ENCODE measurements at regions not wholly inside any gene's neighbourhood (a gene's known extent, or its start where the extent isn't known, plus 50 kb on each side); places are given as distances from the start of the nearest gene placed in this dataset.
"Not testable (repeated sequence)": the region's sequence is repeated elsewhere in the genome, so short reads cannot be mapped to it uniquely, and the experiment has no call there.

DNA sequence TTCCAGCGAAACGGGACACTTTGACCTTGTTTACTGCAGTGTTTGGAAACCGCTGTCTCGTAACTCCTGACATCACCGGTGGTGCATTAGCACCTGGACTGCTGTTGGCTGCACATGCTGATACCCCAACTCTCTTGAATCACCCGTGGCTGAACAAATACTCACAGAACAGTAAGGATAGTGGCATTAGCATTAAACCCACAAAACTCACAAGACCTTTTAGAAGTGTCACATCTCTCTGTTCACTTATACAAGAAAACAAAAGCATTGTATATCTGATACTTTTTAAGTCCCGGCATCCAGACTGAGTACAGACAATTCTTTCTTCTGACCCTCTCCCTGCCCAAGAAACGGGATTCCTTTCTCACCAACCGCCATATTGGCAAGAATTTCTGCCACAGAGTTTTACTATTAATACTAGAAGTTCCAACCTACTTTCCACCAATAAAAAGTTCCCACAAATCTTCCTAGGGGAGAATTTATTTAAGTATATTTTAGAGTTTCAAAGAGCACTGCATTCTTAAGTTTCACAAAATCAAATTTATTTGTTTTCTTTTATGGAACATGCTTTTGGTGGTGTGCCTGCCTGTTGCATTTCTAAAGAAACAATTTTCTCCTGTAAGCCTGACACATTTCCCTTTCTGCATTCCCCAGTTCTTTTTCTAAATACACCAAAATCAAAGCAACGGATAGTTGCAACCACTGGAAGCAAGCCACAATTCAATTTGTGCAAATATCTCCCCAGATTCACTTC is 208.4 kb upstream of the KLF14 start:
- no peak overlapping the region for H3K4me3 ChIP-seq (ENCODE audit: low read depth, low read length)

DNA sequence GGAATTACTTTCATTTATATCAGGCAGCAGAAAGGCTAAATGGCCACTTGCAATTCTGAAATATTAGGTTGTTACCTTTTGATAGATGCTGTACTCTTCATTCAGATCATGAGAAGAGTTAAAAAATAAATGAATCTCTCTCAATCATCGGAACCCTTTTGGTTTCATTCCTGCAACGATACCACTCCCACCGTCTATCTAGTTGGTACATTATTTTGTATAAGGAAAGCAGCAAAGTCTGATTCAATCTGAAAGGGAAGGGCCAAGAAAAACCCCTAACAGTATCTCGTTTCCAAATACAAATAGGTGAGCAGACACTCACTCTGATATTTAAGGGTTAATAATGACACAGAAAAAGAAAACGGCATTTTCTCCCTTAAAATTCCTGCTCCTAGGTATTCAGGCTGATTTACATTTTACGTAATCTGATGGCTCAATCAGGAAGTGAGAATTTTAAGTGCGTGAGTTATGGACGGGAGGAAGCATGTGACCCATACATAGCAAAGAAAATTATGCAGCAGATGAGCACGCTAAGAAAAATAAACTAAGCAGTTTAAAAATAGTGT is 209.4 kb upstream of the KLF14 start:
- no peak overlapping the region for H3K4me3 ChIP-seq (ENCODE audit: low read depth, low read length)

DNA sequence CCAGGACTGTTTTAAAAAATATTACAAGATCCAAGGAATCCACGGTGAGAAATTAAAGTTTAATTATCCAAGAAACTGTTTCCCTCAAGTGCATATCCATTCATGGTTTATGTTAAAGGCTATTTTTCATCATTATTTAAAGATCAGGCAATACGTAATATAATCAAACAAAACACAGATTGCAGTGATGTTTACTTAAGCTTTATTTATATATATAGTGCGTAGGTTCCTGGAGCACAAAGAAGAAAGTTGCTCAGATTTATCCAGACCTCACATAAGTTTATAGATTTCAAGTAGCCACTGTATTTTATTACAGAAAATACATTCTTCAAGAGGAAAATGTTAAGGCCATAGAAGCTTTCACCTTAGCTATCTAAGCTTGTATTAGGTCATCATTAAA is 210.0 kb upstream of the KLF14 start:
- no peak overlapping the region for H3K4me3 ChIP-seq (ENCODE audit: low read depth, low read length)

DNA sequence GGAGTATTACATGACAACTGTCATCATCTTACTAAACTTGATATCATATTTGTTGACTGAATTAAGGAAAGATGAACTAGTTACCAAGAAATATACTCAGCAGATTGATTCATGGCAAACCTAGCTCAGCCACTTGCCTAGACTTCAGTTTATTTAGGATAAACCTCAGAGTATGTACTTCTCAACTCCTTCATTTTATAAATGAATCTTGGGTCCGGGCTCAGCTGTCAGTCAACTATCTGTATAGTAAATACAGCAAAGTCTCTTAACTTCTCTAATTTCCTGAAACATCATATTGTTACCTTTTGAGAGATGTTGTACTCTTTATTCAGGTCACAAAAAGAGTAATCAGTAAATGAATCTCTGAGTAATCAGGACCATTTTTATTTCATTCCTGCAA is 211.0 kb upstream of the KLF14 start:
- H3K4me3 ChIP-seq (ENCODE audit: low read depth, low read length): no peak overlapping the region

DNA sequence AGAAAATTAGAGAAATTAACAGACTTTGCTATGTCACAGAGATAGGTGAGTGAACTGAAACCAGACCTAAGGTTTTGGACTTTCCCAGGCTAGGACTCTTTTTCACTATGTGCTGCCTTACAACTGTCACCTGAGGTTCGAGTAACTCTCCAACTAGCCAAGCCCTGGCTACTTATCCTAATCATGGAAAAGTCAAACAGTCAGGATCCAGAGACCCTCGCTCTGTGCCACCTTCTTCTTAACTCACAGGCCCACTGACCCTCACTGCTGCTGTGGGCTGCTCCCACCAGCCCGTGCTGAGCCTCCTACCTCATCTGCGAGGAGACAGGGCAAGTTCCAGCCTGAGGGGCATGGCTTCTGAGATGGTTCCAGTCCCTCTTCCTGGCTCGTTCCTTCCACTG is 211.4 kb upstream of the KLF14 start:
- H3K4me3 ChIP-seq (ENCODE audit: low read depth, low read length): no peak overlapping the region

DNA sequence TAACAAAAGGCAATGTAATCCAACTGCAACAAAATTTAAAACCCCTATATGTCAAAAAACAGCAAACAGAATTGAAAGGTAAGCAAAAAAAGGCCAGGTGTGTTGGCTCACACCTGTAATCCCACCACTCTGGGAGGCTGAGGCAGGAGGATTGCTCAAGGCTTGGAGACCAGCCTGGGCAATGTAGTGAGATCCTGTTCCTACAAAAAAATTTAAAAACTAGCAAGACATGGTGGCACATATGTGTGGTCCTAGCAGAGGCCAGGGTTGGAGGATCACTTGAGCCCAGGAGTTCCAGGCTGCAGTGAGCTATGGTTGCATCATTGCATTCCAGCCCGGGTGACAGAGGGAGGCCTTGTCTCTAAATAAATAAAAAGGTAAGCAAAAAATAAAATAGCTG is 212.1 kb upstream of the KLF14 start:
- H3K4me3 ChIP-seq (ENCODE audit: low read depth, low read length): no peak overlapping the region

DNA sequence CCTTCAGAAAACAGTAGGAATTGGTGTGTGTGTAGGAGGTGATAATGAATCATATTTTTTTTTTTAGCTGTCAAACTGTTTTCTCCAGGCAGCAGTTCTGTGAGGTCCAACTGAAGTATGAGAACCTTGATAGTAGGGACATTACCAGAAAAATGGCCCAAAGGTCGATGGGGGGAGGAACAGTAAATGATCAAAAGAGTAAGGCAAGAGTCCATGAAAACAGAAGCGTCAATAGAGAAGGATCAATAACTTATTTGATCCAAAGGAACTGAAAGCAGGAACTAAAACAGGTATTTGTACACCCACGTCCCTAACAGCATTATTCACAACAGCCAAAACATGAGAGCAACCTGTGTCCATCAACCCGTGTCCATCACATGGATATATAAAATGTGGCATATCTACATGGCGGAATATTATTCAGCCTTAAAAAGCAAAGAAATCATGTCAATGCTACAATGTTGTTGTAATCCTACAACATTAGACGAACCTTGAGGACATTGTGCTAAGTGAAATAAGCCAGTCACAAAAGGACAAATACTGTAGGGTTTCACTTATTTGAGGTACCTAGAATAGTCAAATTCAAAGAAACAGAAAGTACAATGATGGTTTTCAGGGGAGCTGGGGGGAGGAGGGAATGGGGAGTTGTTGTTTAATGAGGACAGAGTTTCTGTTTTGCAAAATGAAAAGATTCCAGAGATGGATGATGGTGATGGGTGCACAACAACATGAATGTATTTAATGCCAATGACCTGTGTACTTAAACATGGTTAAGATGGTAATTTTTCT is 214.0 kb upstream of the KLF14 start:
- H3K4me3 ChIP-seq (ENCODE audit: low read depth, low read length): no peak overlapping the region

DNA sequence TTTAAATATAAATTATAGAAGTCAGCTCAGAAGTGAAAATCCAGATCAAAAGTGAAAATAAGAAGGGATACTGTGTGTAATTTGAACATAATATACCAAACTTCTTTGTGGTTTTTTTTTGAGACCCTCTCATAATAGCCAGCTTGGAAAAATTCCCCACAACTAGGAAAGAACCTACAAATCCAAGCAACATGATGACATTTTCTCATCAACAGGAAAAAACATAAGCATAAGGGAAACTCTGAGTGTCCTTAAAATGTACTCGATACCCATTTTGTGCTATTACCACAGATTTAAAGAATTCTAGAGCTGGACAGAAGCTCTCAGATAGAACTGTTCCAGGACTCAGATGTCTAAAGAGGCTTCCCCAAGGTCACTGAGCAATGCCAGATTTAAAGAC is 214.8 kb upstream of the KLF14 start:
- no peak overlapping the region for H3K4me3 ChIP-seq (ENCODE audit: low read depth, low read length)

DNA sequence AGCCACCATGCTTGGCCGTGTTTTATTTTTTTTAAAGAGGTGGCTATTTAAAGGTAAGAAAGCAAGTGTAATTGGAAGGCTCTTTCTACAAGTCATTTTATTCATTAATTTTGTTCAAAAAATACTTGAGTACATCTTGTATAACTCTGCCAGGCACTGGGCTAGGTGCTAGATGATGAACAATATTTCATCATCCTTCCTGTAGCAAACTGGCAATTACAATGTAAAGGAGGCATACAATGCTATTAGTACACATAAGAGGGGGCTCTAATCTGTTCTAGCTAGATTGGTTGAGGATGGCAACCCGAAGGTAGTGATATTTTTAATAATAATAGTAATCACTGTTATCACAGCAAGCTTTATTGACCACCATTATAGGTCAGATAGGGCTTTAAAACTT is 215.5 kb upstream of the KLF14 start:
- no peak overlapping the region for H3K4me3 ChIP-seq (ENCODE audit: low read depth, low read length)

DNA sequence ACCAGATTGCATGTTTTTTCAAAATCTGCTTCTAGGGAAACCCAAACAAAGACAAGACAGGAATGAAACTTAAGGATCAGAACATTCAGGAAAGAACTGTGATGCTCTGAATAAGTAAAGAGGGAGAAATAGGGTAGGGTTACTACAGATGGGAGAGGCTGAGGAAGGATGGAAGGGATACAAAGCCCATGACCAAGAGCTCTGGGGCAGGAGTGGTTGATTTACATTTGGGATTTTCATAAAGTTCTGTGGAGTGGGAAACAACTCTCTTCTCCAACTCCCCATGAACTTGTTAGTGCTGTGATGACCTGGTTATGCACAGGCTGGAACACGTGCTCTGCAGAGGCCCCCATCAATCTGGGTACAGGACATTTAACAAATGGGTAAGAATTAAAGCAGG is 216.0 kb upstream of the KLF14 start:
- H3K4me3 ChIP-seq (ENCODE audit: low read depth, low read length): no peak overlapping the region

DNA sequence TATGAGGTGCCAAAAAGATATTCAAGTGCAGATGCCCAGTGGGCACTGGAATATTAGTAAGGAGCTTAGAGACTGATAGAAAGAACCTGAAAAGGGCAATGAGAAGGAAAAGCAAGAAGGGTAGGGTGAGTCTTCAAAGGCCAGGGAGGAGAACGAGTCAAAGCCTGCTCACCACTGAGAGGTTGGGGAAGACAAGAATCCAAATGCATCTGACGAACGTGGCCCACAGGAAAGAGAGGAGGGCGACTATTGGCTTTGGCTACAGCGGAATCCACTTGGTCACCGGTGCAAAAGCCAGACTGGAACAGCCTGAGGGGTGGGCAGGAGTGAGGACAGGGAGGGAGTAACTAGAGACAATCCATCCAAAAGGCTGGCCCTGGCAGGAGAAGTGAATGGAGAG is 216.7 kb upstream of the KLF14 start:
- H3K4me3 ChIP-seq (ENCODE audit: low read depth, low read length): no peak overlapping the region

DNA sequence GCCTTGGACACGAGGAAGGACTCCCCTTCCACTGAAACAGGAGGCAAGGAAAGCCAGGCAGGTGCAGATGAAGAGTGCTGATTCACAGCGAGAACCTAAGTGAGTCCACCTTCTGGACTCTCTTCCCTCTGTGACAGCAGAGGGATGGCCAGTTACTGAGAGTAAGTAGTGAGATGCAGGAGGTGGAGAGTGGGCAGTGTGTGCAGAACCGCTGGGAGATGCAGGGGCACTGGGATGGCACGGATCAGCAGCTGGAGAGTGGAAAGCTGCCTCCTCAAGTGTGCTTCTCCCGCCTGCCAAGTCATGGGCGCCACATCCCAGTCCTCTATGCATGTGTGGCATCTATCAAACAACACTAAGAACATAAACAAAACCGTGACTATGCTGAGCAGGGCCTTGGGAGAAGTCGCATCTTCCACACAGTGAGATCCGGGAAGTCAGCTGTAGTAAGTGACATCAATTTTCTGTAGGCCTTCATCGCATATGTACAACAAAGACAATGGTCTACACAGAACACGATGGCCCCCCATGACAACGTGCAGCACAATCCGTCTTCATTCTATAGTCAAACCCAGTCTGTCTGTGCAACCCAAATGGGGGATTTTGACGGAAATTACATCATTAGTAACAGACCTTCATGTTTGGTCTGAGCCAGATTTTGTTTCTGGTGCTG is 217.4 kb upstream of the KLF14 start:
- H3K4me3 ChIP-seq (ENCODE audit: low read depth, low read length): no peak overlapping the region

DNA sequence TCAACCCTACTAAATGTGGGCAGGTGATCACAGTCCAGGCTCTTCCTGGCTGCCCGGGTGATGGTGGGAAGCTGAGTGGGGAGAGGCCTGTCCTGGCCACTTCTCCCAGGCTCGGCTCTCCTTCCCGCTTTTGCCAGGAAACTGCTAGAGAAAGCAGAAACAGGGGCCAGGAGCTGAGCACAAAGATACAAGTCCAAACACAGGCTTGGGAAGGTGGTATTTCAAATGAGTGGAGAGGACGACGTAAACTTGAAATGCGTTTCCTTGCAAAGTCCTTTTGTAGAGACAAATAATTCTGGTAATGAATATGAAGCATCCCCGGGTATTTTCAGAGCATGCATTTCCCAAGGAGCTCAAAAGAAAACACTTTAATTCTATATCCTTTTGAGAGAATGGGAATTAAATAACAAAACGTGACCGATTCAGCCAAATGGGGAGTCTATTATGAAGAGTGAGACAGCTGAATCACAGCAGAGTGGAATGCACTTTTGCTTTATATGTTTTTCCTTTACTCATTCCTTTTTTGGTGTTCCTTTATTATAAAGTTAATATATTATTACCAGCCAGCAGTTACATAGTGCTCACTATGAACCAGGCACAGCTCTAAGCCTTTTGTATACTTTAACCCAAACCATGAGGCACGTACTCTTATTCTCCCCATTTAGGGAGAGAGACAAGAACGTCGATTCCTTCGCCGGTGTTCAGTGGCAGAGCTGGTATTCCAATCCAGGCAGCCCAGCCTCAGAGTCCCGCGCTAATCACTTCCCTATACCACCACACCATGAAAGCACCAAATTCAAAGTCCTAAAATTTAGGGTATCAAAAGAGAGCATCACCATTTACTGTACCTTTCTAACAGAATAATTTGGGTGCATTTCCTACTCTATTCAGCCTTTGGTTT is 218.2 kb upstream of the KLF14 start:
- no peak overlapping the region for H3K4me3 ChIP-seq (ENCODE audit: low read depth, low read length)

DNA sequence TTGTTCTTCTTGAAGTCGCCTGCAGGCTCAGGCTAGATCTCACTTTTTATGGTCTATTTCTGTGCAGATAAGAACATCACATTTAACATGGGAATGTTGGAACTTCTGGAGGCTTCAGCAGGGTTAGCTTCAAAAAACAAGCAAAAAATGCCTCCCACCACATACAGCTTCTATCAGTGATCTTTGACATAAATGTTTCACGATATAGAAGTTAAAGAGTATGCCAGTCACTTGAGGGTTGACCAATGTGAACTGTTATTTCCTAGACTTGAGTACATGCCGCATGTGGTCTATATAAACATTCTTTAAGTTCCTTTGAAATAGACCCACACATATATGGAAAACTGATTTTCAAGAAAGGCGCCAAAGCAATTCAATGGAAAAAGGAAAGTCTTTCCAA is 219.2 kb upstream of the KLF14 start:
- H3K4me3 ChIP-seq (ENCODE audit: low read depth, low read length): no peak overlapping the region

DNA sequence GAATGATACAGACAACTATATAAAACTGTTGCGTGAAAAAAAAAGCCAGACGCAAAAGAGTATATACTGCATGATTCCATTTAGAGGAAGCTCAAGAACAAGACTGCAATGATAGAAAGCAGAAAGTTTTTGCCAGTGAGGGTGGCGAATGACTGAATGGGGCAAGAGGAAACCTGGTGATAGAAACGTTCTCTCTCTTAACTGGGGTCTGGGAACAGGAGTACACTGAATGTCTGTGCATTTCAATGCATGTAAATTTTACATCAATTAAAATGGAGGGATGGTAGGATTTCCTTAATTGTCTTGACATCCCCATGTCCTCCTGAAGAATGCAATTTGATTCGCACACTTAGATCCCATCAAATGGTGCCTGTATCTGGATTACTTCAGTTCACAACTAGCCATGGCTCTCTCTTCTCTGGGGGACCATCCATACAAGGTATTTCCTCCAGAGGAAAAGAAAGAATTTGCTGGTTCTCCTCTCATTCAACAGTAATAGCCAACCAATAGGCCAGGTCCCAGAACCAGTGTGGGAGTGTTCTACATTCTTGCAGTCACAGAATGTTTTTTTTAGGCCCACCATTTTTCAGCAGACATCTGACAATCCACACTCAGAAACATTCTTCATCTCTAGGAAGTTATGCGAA is 221.0 kb upstream of the KLF14 start:
- no peak overlapping the region for H3K4me3 ChIP-seq (ENCODE audit: low read depth, low read length)

DNA sequence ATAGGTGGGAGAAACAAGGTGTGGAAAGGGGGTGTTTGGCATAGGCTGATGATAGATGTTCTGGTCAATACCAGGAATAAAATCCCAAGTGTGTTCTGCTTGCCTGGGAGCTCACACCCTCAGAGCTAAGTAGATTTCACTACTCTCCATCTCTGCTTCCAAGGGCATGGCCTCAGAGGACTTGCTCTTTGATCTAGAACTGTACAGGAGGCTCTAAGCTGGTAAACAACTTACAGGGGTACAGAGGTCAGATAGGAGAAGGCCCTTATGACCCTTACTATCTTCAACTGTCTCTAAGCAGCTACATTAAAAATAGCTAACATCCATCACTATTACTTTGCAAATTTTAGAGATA is 221.5 kb upstream of the KLF14 start:
- H3K4me3 ChIP-seq (ENCODE audit: low read depth, low read length): no peak overlapping the region

DNA sequence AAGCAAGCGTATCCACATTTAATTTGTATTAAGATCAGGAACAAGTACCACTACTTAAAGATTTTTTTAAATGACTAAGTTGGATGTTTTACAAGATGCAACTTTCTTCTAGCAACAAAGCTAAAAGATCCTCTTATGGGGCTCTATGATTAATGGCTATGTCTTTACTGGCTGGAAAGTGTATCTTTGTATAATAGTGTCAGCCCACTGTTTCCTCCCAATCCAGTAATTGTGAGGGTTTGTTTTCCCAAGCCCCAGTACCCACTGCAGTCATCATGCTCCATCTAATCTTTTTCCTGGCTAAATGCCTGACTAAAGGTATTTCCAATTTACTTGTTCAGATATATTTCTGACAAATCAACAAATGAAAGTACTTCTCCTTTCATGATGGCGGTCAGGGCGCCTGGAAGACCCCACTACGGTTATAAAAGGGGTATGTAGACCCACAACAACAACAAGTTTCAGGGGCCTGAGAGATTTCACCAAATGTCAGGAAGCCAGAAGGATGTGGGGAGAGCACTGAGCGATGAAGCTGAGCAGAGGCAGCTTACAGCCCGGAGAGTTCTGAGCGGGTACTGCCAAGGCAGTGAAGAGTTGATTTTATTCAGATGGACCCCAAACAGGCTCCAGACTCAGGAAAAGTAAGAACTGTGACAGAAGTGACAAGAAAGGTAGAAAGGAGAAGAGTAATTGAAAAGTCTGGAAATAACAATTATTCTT is 222.6 kb upstream of the KLF14 start:
- H3K4me3 ChIP-seq (ENCODE audit: low read depth, low read length): no peak overlapping the region

DNA sequence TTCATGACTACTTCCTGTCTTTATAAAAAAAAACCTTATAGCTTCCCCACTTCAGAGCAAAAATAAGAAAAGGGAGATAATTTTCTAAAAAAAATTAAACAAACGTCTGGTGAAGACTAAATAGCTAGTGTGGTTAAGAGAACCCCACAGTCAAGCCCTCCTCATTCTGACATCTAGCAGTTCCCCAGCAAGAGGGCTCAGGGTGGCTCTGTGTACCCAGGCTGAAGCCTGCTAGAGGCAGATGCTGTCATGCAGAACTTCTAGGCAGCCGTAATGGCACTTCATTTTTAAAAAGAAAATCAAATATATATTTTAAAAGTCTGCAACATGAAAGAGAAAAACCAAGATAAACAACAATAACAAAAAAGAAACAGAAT is 223.1 kb upstream of the KLF14 start:
- no peak overlapping the region for H3K4me3 ChIP-seq (ENCODE audit: low read depth, low read length)

DNA sequence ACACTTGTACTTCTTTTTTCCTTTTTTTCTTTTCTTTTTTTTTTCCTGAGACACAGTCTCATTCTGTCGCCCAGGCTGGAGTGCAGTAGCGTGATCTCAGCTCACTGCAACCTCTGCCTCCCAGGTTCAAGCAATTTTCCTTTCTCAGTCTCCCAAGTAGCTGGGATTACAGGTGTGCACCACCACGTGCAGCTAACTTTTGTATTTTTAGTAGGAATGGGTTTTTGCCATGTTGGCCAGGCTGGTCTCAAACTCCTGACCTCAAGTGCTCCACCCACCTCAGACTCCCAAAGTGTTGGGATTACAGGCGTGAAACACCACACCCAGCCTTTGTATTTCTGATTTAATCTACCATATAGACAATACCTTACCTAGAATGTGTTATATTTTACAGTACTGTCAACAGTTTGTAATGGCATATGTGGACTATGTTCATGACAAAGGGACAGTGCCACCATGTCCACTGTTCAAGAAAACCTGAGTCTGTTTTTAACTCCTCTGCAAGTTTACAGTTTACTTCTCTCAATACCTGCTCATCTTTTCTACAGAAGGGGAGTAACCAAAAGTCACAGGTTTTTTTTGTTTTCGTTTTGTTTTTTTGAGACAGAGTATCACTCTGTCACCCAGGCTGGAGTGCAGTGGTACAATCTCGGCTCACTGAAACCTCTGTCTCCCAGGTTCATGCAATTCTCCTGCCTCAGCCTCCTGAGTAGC is 223.9 kb upstream of the KLF14 start:
- not testable (repeated sequence) for H3K4me3 ChIP-seq (ENCODE audit: low read depth, low read length)

Data from iPS-11a (cell line).